Karpas-422 (cell line): ENCODE measurements at regions not wholly inside any gene's neighbourhood (a gene's known extent, or its start where the extent isn't known, plus 50 kb on each side); places are given as distances from the start of the nearest gene placed in this dataset.

Experiments
- DNase-seq: peaks from one replicate; pipeline ENCODE4 v3.0.0-alpha.2; 2015
- H2AFZ ChIP-seq: fragments of 200-600 bp; sonication (generic); 2 replicates; pipeline ENCODE4 v1.6.1; 2014; ENCODE audit warnings: antibody characterized with exemption, low read length, mixed read lengths
- H3K27ac ChIP-seq: fragments of 200-600 bp; sonication (generic); 2 replicates; pipeline ENCODE4 v1.5.1; 2014; ENCODE audit warnings: mild to moderate bottlenecking, low read length, moderate library complexity
- H3K27me3 ChIP-seq: fragments of 200-600 bp; sonication (generic); 2 replicates; pipeline ENCODE4 v1.6.1; 2014; ENCODE audit warnings: low read length, mixed read lengths
- H3K36me3 ChIP-seq: fragments of 200-600 bp; sonication (generic); 2 replicates; pipeline ENCODE4 v1.6.1; 2014; ENCODE audit warnings: low read length, mixed read lengths; ENCODE audit not compliant: insufficient read depth
- H3K4me1 ChIP-seq: fragments of 200-600 bp; sonication (generic); 2 replicates; pipeline ENCODE4 v1.6.1; 2014; ENCODE audit warnings: mild to moderate bottlenecking, low read length, mixed read lengths
- H3K4me2 ChIP-seq: fragments of 200-600 bp; sonication (generic); 2 replicates; pipeline ENCODE4 v1.6.1; 2014; ENCODE audit warnings: low read length, low read depth, mild to moderate bottlenecking; ENCODE audit not compliant: poor library complexity, severe bottlenecking
- H3K4me3 ChIP-seq: fragments of 200-600 bp; sonication (generic); 2 replicates; pipeline ENCODE4 v1.5.1; 2014; ENCODE audit warnings: mild to moderate bottlenecking, antibody characterized with exemption, low read length, mixed read lengths
- H3K79me2 ChIP-seq: fragments of 200-600 bp; sonication (generic); 2 replicates; pipeline ENCODE4 v1.6.1; 2014; ENCODE audit warnings: mild to moderate bottlenecking, low read length, mixed read lengths
- H3K9ac ChIP-seq: fragments of 200-600 bp; sonication (generic); 2 replicates; pipeline ENCODE4 v1.6.0; 2014; ENCODE audit warnings: low read length
- H3K9me2 ChIP-seq: fragments of 200-600 bp; sonication (generic), shearing (Covaris generic); replicated peaks from 2 replicates; pipeline ENCODE4 v1.6.0; 2014; ENCODE audit warnings: mild to moderate bottlenecking, low read length, moderate library complexity; ENCODE audit not compliant: insufficient read depth
- H3K9me3 ChIP-seq: fragments of 300-700, 200-600 bp; sonication (generic); 2 replicates; pipeline ENCODE4 v1.6.1; 2014; ENCODE audit warnings: low read length, mixed read lengths
- H4K20me1 ChIP-seq: fragments of 200-600 bp; sonication (generic); 2 replicates; pipeline ENCODE4 v1.6.1; 2014; ENCODE audit warnings: mild to moderate bottlenecking, antibody characterized with exemption, low read length, low read depth; ENCODE audit not compliant: insufficient read depth

GRCh38 chr2:172207911-172208310 lies 105.2 kb upstream of the DLX2 start:
- Histone ChIP-seq H3K4me3 (no peak overlapping the region), H3K79me2 (no peaks in the 10 kb centered on the region), H4K20me1 (no peaks in the 10 kb centered on the region), H3K4me2 (no peak overlapping the region), H3K9ac (no peak overlapping the region), H2AFZ (no peak overlapping the region), H3K9me3 (no peaks in the 10 kb centered on the region), H3K27ac (no peak overlapping the region), H3K36me3 (no peaks in the 10 kb centered on the region), H3K4me1 (no peaks in the 10 kb centered on the region), H3K9me2 (no peaks in the 10 kb centered on the region), H3K27me3 (no peaks in the 10 kb centered on the region)
- no peak for DNase-seq

- Histone ChIP-seq H3K36me3 (no peaks in the 10 kb centered on the region), H4K20me1 (no peaks in the 10 kb centered on the region), H3K9me2 (no peaks in the 10 kb centered on the region), H3K9ac (no peak overlapping the region), H3K4me2 (no peak overlapping the region), H3K4me3 (no peak overlapping the region), H2AFZ (no peak overlapping the region), H3K4me1 (no peaks in the 10 kb centered on the region), H3K79me2 (no peaks in the 10 kb centered on the region), H3K9me3 (no peaks in the 10 kb centered on the region), H3K27me3 (no peaks in the 10 kb centered on the region), H3K27ac (no peak overlapping the region)
- no peak for DNase-seq
These were observed 106.2 kb upstream of the DLX2 start for GRCh38 chr2:172208791-172209325.

DNA sequence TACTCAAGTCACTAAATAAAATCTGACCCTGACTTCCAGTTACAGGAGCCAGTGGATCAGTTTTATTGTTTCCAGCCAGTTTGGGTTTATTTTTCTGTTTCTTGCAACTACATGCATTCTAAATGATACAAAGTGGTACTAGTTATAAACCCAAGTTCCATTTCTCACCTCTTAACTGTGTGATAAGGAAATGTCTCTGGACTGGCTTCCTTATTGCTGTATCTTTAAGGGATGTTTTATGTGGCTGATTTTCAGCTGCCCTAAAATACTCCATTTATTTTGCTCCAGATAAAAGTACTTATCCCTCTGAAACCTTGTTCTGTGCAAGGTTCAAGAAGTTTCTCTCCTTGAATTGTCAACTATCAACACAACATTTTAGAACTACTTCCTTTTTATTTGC lies 107.9 kb upstream of the DLX2 start:
- Histone ChIP-seq H2AFZ (no peak overlapping the region), H3K4me3 (no peak overlapping the region), H3K9me2 (no peaks in the 10 kb centered on the region), H3K27me3 (no peaks in the 10 kb centered on the region), H3K27ac (no peak overlapping the region), H3K9me3 (no peaks in the 10 kb centered on the region), H3K9ac (no peak overlapping the region), H3K4me2 (no peak overlapping the region), H3K36me3 (no peaks in the 10 kb centered on the region), H3K79me2 (no peaks in the 10 kb centered on the region), H3K4me1 (no peaks in the 10 kb centered on the region), H4K20me1 (no peaks in the 10 kb centered on the region)
- no peak for DNase-seq

DNA sequence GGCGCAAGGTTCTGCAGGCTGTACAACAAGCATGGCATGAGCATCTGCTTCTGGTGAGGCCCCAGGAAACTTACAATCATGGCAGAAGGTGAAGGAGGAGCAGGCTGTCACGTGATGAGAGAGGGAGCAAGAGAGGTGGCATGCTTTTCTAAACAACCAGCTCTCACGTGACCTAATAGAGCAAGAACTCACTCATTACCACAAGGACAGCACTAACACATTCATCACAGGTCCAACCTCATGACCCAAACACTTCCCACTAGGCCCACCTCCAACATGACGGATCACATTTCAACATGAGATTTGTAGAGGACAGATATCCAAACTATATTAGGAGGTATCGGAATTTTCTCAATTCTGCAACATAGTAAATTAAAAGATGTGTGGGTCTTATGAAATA lies 108.8 kb upstream of the DLX2 start:
- no peaks in the 10 kb centered on the region for H4K20me1 ChIP-seq
- no peaks in the 10 kb centered on the region for H3K9me2 ChIP-seq
- H3K79me2 ChIP-seq, result no peaks in the 10 kb centered on the region
- no peak overlapping the region for H2AFZ ChIP-seq
- H3K4me1 ChIP-seq, result no peaks in the 10 kb centered on the region
- H3K27ac ChIP-seq, result no peak overlapping the region
- H3K9ac ChIP-seq, result no peak overlapping the region
- H3K4me3 ChIP-seq, result no peak overlapping the region
- H3K36me3 ChIP-seq, result no peaks in the 10 kb centered on the region
- H3K4me2 ChIP-seq, result no peak overlapping the region
- H3K27me3 ChIP-seq, result no peaks in the 10 kb centered on the region
- H3K9me3 ChIP-seq, result no peaks in the 10 kb centered on the region
- DNase-seq, result no peak

GRCh38 chr2:172213116-172213860 lies 110.6 kb upstream of the DLX2 start:
- Histone ChIP-seq H3K27me3 (no peaks in the 10 kb centered on the region), H3K9me3 (no peaks in the 10 kb centered on the region), H4K20me1 (no peaks in the 10 kb centered on the region), H3K4me2 (no peak overlapping the region), H3K4me3 (no peak overlapping the region), H3K4me1 (no peaks in the 10 kb centered on the region), H3K36me3 (no peaks in the 10 kb centered on the region), H3K9ac (no peak overlapping the region), H3K27ac (no peak overlapping the region), H3K79me2 (no peaks in the 10 kb centered on the region), H3K9me2 (no peaks in the 10 kb centered on the region), H2AFZ (no peak overlapping the region)
- no peak for DNase-seq

DNA sequence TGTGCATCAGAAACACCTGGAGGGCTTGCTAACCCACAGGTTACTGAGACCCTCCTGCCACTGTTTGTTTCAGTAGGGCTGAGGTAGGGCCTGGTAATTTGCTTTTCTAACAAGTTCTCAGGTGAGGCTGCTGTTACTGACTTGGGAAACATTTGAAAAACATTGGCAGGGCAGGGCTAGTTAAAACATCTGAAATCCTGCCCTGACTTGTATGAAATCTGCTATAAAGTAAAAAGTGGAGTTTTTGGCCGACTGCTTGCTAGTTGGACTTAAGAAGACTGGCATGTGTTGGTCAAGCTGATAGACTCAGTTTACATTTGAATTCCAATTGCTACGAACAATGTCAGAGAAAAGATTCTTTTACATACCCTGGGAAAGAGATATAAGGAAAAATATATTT lies 111.6 kb upstream of the DLX2 start:
- Histone ChIP-seq H3K27ac (no peak overlapping the region), H2AFZ (no peak overlapping the region), H3K27me3 (no peaks in the 10 kb centered on the region), H3K9me3 (no peaks in the 10 kb centered on the region), H3K4me1 (no peaks in the 10 kb centered on the region), H3K9me2 (no peaks in the 10 kb centered on the region), H3K36me3 (no peaks in the 10 kb centered on the region), H3K4me2 (no peak overlapping the region), H4K20me1 (no peaks in the 10 kb centered on the region), H3K4me3 (no peak overlapping the region), H3K9ac (no peak overlapping the region), H3K79me2 (no peaks in the 10 kb centered on the region)
- DNase-seq, result no peak

- no peaks in the 10 kb centered on the region for H3K9me3 ChIP-seq
- no peak for DNase-seq
These were observed 112.7 kb upstream of the DLX2 start for GRCh38 chr2:172215172-172215935.

DNA sequence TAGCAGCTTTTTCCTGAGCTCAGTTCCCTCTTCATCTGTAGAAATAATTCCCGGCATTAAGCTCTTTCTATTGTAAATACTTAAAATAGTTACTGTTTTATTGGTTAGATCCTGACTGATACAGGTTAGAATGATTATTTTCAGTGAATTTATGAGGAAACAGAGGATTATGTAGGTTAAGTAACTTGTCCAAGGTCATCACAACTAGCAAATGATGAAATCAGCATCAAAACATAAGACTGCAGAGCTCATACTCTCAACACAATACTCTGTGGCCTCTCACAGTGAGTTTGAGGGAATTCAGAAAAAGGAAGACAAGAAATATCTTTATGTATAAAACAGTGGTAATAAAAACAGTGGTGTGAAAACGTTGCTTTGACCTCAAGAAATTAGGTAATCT lies 113.2 kb upstream of the DLX2 start:
- Histone ChIP-seq H3K9ac (no peak overlapping the region), H3K4me2 (no peak overlapping the region), H3K9me3 (no peaks in the 10 kb centered on the region), H2AFZ (no peak overlapping the region), H3K36me3 (no peaks in the 10 kb centered on the region), H3K79me2 (no peaks in the 10 kb centered on the region), H4K20me1 (no peaks in the 10 kb centered on the region), H3K27ac (no peak overlapping the region), H3K4me3 (no peak overlapping the region), H3K4me1 (no peaks in the 10 kb centered on the region), H3K27me3 (no peaks in the 10 kb centered on the region), H3K9me2 (no peaks in the 10 kb centered on the region)
- no peak for DNase-seq

More at GRCh38 chr2:172215172-172215935, 112.7 kb upstream of the DLX2 start:
- Histone ChIP-seq H3K9me2 (no peaks in the 10 kb centered on the region), H3K79me2 (no peaks in the 10 kb centered on the region), H2AFZ (no peak overlapping the region), H3K36me3 (no peaks in the 10 kb centered on the region), H3K4me1 (no peaks in the 10 kb centered on the region), H4K20me1 (no peaks in the 10 kb centered on the region), H3K9ac (no peak overlapping the region), H3K4me2 (no peak overlapping the region), H3K4me3 (no peak overlapping the region), H3K27ac (no peak overlapping the region), H3K27me3 (no peaks in the 10 kb centered on the region)
